ENCODE measurements at regions not wholly inside any gene's neighbourhood (a gene's known extent, or its start where the extent isn't known, plus 50 kb on each side); places are given as distances from the start of the nearest gene placed in this dataset.

- intact Hi-C loops (cut with micrococcal nuclease; ENCODE audit: unreplicated experiment) = loop anchor here (5.0 kb wide), 1 partner anchor 134 kb away; no protein-coding TSS in a partner anchor
- DNase-seq (ENCODE audit: low read depth, low spot score) (no peak), ATAC-seq (no peak), FAIRE-seq (no peak)
- Histone ChIP-seq H3K79me2 (ENCODE audit: control insufficient read depth, insufficient read depth, low read length) (no peaks in the 10 kb centered on the region), H3K4me3 (no peak overlapping the region), H3K4me2 (ENCODE audit: control insufficient read depth, insufficient read depth) (no peak overlapping the region), H3K27ac (ENCODE audit: control insufficient read depth, insufficient read depth) (no peak overlapping the region), H3K9me3 (replicated peaks; ENCODE audit: control insufficient read depth, insufficient read depth, low read length) (no peaks in the 10 kb centered on the region), H3K27me3 (replicated peaks in 1 of 2; ENCODE audit: control insufficient read depth in 2 of 2, insufficient read depth in 2 of 2, low read length in 1 of 2) (no peaks in the 10 kb centered on the region), H3K4me1 (ENCODE audit: control insufficient read depth, insufficient read depth, low read length) (no peaks in the 10 kb centered on the region), H2AFZ (ENCODE audit: control insufficient read depth, low read depth, low read length) (no peak overlapping the region), H4K20me1 (ENCODE audit: control insufficient read depth, insufficient read depth) (no peaks in the 10 kb centered on the region), H3K36me3 (ENCODE audit: control insufficient read depth in 2 of 2, insufficient read depth in 2 of 2, low read length in 1 of 2) (no peaks in the 10 kb centered on the region), H3K9ac (ENCODE audit: control insufficient read depth, insufficient read depth, low read length) (no peak overlapping the region)
- no TSS peak for BruUV-seq (replicated peaks)
- ChIA-PET CTCF (no interaction called here), SMC1A (ENCODE audit: uncharacterized antibody, unreplicated experiment) (no interaction called here), POLR2A (no interaction called here), RAD21 (ENCODE audit: unreplicated experiment) (interaction anchor here (1.9 kb wide), 1 partner anchor 72 kb away, joined by 4 read pairs; no protein-coding TSS in a partner anchor)
- WGBS (ENCODE audit: insufficient coverage, insufficient replicate concordance, low lambda C conversion rate, missing lambda C conversion rate) = 41% methylated on average over 3 of the region's 3 CpGs
- in situ Hi-C loops (cut with MboI) = no loop called here
- TF ChIP-seq IRF3 (IDR thresholded peaks at IDR 0.05) = no peak
- no peak for TF ChIP-seq TBL1XR1 (IDR thresholded peaks at IDR 0.05; ENCODE audit: low read depth, low read length)
- TF ChIP-seq MEF2B (IDR thresholded peaks at IDR 0.05; ENCODE audit: partially characterized antibody, poor library complexity, severe bottlenecking) = no peak
- TF ChIP-seq MXI1 (IDR thresholded peaks at IDR 0.05; ENCODE audit: low read depth, low read length) = no peak
Observed at GRCh38 chr20:11132819-11133415, 459.1 kb upstream of the JAG1 start.

DNA sequence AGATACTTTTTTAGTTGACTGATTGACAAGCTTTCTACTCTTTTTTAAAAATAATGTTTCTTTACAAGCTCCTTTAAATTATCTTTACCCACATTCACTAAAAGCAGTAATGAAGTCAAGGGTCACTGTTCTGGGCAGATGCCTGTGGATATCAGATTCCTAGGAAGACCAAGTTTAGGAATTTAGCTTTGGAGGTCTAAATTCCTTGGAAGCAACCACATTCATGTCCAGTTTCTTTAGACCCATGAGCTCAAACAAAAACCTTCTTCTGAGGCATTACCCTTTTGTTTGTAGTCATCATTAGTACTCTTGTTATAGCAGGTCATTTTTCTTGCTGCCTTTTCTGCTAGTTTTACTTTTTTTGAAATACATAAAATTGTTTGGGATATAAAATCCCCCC, 462.9 kb upstream of the JAG1 start:
- ATAC-seq (no peak), FAIRE-seq (no peak), DNase-seq (ENCODE audit: low read depth, low spot score) (no peak)
- H3K27ac ChIP-seq (ENCODE audit: control insufficient read depth, insufficient read depth) = no peak overlapping the region
- H3K9me3 ChIP-seq (replicated peaks; ENCODE audit: control insufficient read depth, insufficient read depth, low read length) = no peaks in the 10 kb centered on the region
- no peak overlapping the region for H3K4me2 ChIP-seq (ENCODE audit: control insufficient read depth, insufficient read depth)
- POLR2A ChIA-PET = no interaction called here
- BruUV-seq (replicated peaks) = no TSS peak
- no peaks in the 10 kb centered on the region for H4K20me1 ChIP-seq (ENCODE audit: control insufficient read depth, insufficient read depth)
- in situ Hi-C loops (cut with MboI) (no loop called here), intact Hi-C loops (cut with micrococcal nuclease; ENCODE audit: unreplicated experiment) (no loop called here)
- no peak for TF ChIP-seq CBX3 (IDR thresholded peaks at IDR 0.05; ENCODE audit: borderline replicate concordance, low read depth)
- TF ChIP-seq BHLHE40 (IDR thresholded peaks at IDR 0.05; ENCODE audit: borderline replicate concordance in 1 of 2, low read depth in 2 of 2, low read length in 1 of 2) = no peak
- TF ChIP-seq BMI1 (IDR thresholded peaks at IDR 0.05; ENCODE audit: borderline replicate concordance) = no peak
- TF ChIP-seq ESRRA (IDR thresholded peaks at IDR 0.05; ENCODE audit: low read length) = no peak
- TF ChIP-seq SIX5 (IDR thresholded peaks at IDR 0.05; ENCODE audit: low read depth, low read length, severe bottlenecking) = no peak
- TF ChIP-seq MEF2A (IDR thresholded peaks at IDR 0.05; ENCODE audit: insufficient read depth, low read depth, low read length) = no peak
- TF ChIP-seq, protein P1, sequence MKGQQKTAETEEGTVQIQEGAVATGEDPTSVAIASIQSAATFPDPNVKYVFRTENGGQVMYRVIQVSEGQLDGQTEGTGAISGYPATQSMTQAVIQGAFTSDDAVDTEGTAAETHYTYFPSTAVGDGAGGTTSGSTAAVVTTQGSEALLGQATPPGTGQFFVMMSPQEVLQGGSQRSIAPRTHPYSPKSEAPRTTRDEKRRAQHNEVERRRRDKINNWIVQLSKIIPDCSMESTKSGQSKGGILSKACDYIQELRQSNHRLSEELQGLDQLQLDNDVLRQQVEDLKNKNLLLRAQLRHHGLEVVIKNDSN (IDR thresholded peaks at IDR 0.05; ENCODE audit: borderline replicate concordance, extremely low read length, insufficient read depth, low read depth, low read length) = no peak
- TF ChIP-seq RELA (IDR thresholded peaks at IDR 0.05; ENCODE audit: borderline replicate concordance, partially characterized antibody) = no peak
- TF ChIP-seq SPI1 (IDR thresholded peaks at IDR 0.05; ENCODE audit: borderline replicate concordance, insufficient read depth, low read depth, low read length) = no peak
- TF ChIP-seq SREBF1 (IDR thresholded peaks at IDR 0.05; ENCODE audit: low read length) = no peak
- RAD21 ChIA-PET (ENCODE audit: unreplicated experiment) = no interaction called here
- CTCF ChIA-PET = no interaction called here
- SMC1A ChIA-PET (ENCODE audit: uncharacterized antibody, unreplicated experiment) = interaction anchor here (0.9 to 1.5 kb wide), 3 partner anchors 10 to 26 kb away, joined by 3 read pairs; no protein-coding TSS in a partner anchor
- no peak overlapping the region for H3K4me3 ChIP-seq
- no peaks in the 10 kb centered on the region for H3K4me1 ChIP-seq (ENCODE audit: control insufficient read depth, insufficient read depth, low read length)
- H3K79me2 ChIP-seq (ENCODE audit: control insufficient read depth, insufficient read depth, low read length) = no peaks in the 10 kb centered on the region
- no peaks in the 10 kb centered on the region for H3K27me3 ChIP-seq (replicated peaks in 1 of 2; ENCODE audit: control insufficient read depth in 2 of 2, insufficient read depth in 2 of 2, low read length in 1 of 2)
- no peak overlapping the region for H2AFZ ChIP-seq (ENCODE audit: control insufficient read depth, low read depth, low read length)
- H3K9ac ChIP-seq (ENCODE audit: control insufficient read depth, insufficient read depth, low read length) = no peak overlapping the region
- H3K36me3 ChIP-seq (ENCODE audit: control insufficient read depth in 2 of 2, insufficient read depth in 2 of 2, low read length in 1 of 2) = no peaks in the 10 kb centered on the region

All from GM12878 (cell line).